ENCODE measurements at regions not wholly inside any gene's neighbourhood (a gene's known extent, or its start where the extent isn't known, plus 50 kb on each side); places are given as distances from the start of the nearest gene placed in this dataset.

DNA sequence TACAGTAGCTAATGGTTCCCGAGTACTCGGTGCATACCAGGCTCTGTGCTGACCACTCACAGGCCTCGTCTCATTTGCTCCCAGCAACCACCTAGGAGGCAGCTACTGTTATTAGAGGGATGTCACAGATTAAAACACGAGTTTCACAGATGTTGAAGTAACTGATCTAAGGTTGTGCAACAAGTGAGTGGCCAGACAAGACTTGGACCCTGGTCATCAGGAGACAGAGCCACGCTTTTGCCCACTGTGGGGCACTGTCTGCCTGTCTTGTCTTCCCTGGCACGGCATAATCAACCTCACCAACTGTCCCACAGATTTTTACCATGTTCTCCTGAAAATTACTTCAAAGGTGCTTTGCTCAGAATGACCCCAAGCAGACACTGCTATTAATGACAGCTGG, 111.6 kb upstream of the HABP2 start:
- TF ChIP-seq, protein P1, sequence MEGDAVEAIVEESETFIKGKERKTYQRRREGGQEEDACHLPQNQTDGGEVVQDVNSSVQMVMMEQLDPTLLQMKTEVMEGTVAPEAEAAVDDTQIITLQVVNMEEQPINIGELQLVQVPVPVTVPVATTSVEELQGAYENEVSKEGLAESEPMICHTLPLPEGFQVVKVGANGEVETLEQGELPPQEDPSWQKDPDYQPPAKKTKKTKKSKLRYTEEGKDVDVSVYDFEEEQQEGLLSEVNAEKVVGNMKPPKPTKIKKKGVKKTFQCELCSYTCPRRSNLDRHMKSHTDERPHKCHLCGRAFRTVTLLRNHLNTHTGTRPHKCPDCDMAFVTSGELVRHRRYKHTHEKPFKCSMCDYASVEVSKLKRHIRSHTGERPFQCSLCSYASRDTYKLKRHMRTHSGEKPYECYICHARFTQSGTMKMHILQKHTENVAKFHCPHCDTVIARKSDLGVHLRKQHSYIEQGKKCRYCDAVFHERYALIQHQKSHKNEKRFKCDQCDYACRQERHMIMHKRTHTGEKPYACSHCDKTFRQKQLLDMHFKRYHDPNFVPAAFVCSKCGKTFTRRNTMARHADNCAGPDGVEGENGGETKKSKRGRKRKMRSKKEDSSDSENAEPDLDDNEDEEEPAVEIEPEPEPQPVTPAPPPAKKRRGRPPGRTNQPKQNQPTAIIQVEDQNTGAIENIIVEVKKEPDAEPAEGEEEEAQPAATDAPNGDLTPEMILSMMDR (IDR thresholded peaks at IDR 0.05; ENCODE audit: unreplicated experiment): no peak
- Mint-ChIP-seq H3K9me3 (ENCODE audit: unreplicated experiment) (no peaks in the 10 kb centered on the region), H3K36me3 (ENCODE audit: low read depth, unreplicated experiment) (no peaks in the 10 kb centered on the region), H3K4me1 (ENCODE audit: unreplicated experiment) (peaks cover 3% of the 10 kb centered on the region), H3K27me3 (ENCODE audit: unreplicated experiment) (peaks cover 2% of the 10 kb centered on the region), H3K4me3 (ENCODE audit: unreplicated experiment) (no peak overlapping the region), H3K27ac (ENCODE audit: unreplicated experiment) (no peak overlapping the region)
- DNase-seq (ENCODE audit: low spot score): no peak

DNA sequence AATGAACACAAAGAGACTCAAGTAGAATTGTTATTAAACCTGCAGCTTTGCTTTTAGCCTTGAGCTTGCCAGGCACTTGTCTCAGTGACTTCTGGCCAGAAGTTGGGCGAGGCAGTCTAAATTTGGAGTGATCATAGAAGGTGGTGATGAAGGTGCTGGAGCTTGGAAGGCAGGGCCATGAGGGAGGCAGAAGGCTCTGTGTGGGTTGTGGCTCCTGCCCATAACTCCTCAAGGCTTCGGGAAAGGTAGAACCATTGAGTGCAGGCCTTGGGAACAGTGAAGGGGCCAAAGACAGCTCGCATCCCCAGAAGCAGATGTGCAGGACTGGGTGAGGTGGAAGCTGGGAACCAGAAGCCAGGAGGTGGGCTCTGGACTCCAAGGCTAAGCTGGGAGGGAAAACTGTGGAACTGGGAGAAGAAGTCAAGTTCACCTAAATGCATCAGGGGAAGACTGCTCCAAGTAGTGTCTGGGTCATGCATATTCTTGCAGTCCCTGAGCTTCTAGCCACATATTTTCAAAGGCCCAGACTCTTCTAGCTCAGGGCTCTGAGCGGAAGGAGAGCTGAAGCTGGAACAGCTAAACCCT, 111.1 kb upstream of the HABP2 start:
- Mint-ChIP-seq H3K4me1 (ENCODE audit: unreplicated experiment) (peaks cover 3% of the 10 kb centered on the region), H3K4me3 (ENCODE audit: unreplicated experiment) (no peak overlapping the region), H3K9me3 (ENCODE audit: unreplicated experiment) (no peaks in the 10 kb centered on the region), H3K27me3 (ENCODE audit: unreplicated experiment) (peaks cover 2% of the 10 kb centered on the region), H3K36me3 (ENCODE audit: low read depth, unreplicated experiment) (no peaks in the 10 kb centered on the region), H3K27ac (ENCODE audit: unreplicated experiment) (no peak overlapping the region)
- no peak for DNase-seq (ENCODE audit: low spot score)
- TF ChIP-seq, protein P1 (IDR thresholded peaks at IDR 0.05; ENCODE audit: unreplicated experiment): no peak

DNA sequence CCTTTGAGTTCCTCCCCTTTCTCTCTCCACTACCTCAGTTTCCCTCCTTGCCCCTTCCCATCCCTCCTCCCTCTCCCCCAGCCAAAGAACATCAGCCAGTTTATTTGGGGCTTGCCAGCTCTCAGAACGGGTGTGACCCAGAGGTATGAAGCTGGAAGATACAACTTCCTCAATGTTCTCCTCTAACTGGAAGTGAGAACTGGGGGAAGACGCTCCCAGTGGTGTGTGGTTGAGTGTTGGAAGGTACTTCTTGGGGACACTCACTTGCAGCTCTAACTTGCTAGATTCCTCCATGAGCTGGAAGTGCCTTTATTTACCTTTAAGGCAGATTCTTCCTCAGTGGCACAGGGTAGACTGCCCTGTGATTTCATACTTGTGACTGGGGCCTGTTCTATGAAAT, 110.5 kb upstream of the HABP2 start:
- Mint-ChIP-seq H3K4me3 (ENCODE audit: unreplicated experiment) (no peak overlapping the region), H3K36me3 (ENCODE audit: low read depth, unreplicated experiment) (no peaks in the 10 kb centered on the region), H3K27ac (ENCODE audit: unreplicated experiment) (no peak overlapping the region), H3K4me1 (ENCODE audit: unreplicated experiment) (peaks cover 3% of the 10 kb centered on the region), H3K27me3 (ENCODE audit: unreplicated experiment) (peaks cover 2% of the 10 kb centered on the region), H3K9me3 (ENCODE audit: unreplicated experiment) (no peaks in the 10 kb centered on the region)
- DNase-seq (ENCODE audit: low spot score): no peak
- TF ChIP-seq, protein P1 (IDR thresholded peaks at IDR 0.05; ENCODE audit: unreplicated experiment): no peak

DNA sequence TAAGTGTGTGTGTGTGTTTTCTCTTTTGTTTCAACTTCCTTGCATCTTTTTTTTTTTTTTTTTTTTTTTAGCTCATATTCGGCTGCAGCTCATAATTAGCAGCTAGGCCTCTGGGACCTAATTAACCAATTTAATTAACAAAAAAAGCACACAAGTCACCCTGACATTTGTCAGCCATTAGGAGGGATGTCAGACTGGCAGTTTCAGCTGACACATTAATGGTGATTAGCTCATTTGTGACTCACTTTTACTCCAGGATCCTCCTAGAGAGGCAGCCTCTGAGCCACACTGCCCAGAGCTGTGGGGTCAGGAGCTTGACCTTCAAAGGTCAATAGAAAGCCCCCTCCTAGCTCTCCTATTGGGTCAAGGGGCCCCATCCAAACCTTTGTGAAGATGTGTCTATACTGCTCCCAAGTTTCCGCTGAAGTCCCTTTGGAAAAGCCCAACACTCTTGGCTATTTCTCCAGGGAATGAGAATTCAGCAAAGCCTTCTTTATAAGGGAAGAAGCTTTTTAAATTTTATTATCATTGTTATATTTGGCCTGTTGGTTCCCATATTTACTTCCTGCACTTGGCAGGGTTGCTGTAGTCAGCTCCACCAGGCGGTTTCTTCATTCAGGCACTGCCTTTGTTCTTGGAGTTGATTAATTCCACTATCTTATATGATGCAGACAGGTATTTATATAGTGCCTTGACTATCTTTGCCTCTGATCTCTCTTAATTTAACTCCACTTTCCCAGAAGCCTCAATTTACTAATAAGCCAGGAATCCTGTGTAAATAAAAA, 109.5 kb upstream of the HABP2 start:
- TF ChIP-seq, protein P1 (IDR thresholded peaks at IDR 0.05; ENCODE audit: unreplicated experiment): no peak
- Mint-ChIP-seq H3K4me1 (ENCODE audit: unreplicated experiment) (peaks cover 3% of the 10 kb centered on the region), H3K27ac (ENCODE audit: unreplicated experiment) (no peak overlapping the region), H3K36me3 (ENCODE audit: low read depth, unreplicated experiment) (no peaks in the 10 kb centered on the region), H3K27me3 (ENCODE audit: unreplicated experiment) (peaks cover 2% of the 10 kb centered on the region), H3K4me3 (ENCODE audit: unreplicated experiment) (no peak overlapping the region), H3K9me3 (ENCODE audit: unreplicated experiment) (no peaks in the 10 kb centered on the region)
- DNase-seq (ENCODE audit: low spot score): no peak

DNA sequence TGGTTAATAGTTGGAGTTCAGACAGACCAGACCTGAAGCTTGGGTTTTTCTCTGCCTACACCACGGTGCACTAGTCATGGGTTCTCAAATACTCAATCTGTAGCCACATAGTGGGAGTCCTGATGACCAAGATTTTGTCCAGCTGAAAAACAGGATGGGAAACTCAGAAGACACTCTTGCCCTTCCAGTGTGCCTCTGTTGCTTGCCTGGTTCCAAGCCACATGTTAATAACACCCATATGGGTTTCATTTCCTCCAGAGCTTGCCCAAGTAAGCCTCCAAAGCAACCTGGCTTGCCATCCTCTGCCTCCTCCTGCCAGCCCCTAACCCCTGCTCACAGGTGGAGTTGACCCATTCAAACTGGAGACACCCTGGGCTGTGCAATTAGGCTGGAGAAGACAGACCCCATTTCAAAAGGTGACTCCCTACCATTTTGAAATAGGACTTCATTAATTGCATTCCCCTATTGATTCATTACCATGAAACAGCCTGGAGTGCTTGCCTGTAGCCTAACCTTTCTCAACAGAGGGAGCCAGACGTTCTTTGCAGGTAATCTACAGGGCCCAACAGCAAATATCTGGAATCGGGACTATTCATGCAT, 108.0 kb upstream of the HABP2 start:
- H3K27me3 Mint-ChIP-seq (ENCODE audit: unreplicated experiment): peaks cover 2% of the 10 kb centered on the region
- no peaks in the 10 kb centered on the region for H3K9me3 Mint-ChIP-seq (ENCODE audit: unreplicated experiment)

More for the DNA sequence above, 108.0 kb upstream of the HABP2 start:
- Mint-ChIP-seq H3K36me3 (ENCODE audit: low read depth, unreplicated experiment) (no peaks in the 10 kb centered on the region), H3K4me3 (ENCODE audit: unreplicated experiment) (no peak overlapping the region), H3K27ac (ENCODE audit: unreplicated experiment) (no peak overlapping the region), H3K4me1 (ENCODE audit: unreplicated experiment) (peaks cover 8% of the 10 kb centered on the region)
- TF ChIP-seq, protein P1 (IDR thresholded peaks at IDR 0.05; ENCODE audit: unreplicated experiment): no peak
- DNase-seq (ENCODE audit: low spot score): no peak
